ENCODE measurements at regions not wholly inside any gene's neighbourhood (a gene's known extent, or its start where the extent isn't known, plus 50 kb on each side); places are given as distances from the start of the nearest gene placed in this dataset.

DNA sequence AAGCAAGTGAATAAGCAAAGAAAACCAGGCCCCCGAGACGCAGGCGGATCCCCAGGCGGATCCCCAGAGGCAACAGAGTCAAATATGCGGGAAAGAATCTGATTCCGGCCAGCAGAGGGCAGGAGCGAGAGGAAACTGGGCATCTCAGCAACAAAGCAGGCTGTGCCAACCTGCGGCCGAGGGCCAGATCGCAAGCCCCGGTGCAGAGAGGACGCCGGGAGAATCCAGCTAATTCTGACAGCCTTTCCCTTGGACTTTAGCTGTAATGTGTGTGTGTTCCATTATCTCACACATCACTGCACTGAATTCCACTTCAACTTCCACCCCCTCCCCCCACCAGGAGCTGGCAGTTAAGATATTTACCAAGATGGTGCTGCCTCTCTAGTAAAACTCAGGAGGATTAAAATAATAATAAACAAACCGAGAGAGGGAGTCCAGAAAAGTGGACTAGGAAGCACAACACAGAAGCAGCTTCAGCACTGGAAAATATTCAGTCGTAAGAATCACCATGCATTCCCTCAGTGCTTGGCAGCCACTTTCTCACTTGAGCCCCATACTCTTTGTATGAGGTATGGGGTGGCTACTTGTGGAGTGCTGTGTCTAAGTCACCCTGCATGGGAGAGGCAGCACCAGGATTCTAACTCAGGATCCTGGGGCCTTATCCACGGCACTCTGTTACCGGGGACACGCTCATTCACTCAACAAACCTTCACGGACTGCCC lies 66.2 kb upstream of the SNX9 start:
- peak; percentile 70 to 73 (median 71) for DNase-seq (ENCODE audit: low read depth in 3 of 3)

DNA sequence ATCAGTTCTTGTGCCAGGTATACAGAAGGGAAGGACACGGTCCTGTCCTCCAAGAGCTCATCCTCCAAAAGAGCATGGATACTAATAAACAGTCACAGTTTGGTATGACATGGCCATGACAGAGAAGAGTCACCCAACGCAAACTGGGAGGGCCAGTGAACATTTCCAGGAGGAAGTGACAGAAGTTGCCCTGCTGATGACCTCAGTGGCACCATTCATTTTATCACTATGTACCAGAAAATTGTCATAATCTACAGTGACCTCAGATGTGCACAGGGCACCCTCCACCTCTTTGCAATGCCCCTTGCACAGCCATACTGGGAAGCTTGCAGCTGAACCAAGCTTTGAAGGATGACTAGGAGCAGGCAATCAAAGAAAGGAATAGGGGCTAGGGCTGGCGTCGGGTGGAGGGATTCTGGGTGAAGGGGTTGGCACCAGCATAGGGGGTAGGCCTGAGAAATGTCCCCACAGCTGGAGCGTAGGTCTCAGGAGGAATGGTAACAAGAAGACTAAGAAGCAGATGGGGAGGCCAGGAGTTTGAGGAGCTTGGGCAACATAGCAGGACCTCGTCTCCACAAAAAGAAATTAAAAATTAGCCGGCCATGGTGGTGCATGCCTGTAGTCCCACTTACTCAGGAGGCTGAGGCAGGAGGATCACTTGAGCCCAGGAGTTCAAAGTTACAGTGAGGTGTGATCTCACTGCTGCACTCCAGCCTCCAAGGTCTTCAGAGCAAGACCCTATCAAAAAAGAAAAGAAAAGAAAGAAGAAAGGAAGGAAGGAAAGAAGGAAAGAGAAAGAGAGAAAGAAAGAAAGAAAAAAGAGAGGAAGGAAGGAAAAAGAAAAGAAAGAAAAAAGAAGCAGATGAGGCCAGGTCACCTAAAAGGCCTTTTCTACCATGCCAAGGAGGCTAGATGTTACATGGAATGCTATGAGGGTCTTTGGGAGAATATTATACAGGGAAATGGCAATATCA lies 65.3 kb upstream of the SNX9 start:
- DNase-seq (ENCODE audit: low read depth in 3 of 3): no peak

- no peak for DNase-seq (ENCODE audit: low read depth in 3 of 3)
These were observed 64.5 kb upstream of the SNX9 start for GRCh38 chr6:157758516-157759023.

DNA sequence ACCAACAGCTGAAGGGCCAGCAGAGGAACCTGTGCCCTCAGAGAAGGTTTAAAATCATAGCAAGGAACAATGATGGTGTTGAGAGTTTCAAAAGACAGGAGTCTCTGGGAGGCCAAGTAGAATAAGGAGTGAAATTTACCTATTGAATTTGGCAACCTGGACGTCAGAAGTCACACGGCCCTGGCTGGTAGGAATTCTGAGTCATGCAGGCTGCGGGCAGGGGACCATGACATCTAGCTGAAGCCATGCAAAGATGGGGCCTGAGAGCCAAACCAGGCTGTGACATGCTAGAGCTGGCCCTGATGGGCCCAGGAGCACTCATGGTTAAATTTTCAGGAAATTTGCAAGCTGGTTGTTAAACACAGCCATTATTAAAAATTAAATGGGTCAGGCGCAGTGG lies 64.0 kb upstream of the SNX9 start:
- no peak for DNase-seq (ENCODE audit: low read depth in 3 of 3)

DNA sequence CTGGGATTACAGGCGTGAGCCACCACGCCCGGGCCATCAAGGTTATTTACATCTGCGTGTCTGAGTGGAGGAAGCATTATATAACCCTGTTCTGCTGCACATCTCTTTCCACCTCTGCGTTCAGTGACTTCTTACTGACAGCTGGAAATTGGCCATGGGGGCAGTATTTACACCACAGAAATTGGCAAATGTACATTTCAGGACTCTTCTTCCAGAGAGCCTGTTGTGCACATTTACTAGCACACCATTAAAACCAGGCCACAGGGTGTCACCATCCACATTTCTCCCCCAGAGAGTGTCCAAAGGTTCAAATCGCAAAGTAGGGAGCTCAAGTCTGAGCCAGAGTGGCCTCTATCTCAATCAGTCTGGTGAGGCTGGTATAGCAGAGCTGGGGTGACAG lies 62.9 kb upstream of the SNX9 start:
- no peak for DNase-seq (ENCODE audit: low read depth in 3 of 3)

DNA sequence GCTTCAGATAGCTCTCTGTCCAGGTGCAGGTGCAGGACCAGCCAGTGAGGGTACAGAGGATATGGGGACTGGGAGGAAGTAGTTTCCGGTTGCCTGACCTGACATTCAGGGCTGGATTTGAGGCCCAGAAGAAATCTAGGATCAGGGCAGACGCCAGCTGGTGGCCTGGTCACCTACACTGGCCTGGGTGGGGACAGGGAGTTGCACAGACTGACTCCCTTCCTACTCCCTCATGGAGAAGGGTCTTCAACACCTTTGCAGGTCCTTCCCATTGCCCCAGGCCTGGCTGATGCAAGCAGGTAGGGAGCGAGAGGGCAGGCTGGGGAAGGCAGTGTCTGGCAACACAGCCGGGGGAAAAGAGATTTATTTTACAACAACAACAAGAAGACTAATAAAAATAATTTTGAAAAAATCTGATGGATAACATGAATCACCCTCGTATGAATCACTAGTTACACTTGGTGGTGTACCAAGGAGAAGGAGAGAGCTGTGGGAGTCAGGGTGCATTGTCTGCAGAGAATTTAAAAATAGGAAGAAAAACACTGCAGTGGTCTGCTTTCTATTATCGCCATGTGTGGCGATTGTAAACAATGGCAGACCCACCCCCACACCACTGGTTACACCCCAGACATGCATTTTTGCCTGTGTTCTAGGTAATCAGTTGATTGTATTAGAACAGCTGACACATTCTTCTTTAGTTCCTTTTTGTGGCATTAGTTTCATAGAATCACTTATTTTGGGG lies 62.3 kb upstream of the SNX9 start:
- DNase-seq (ENCODE audit: low read depth in 3 of 3): no peak

- DNase-seq (ENCODE audit: low read depth in 3 of 3): no peak
These were observed 61.6 kb upstream of the SNX9 start for GRCh38 chr6:157761331-157761921.

GRCh38 chr6:157761926-157762325 lies 61.1 kb upstream of the SNX9 start:
- no peak for DNase-seq (ENCODE audit: low read depth in 3 of 3)

GRCh38 chr6:157762636-157763035 lies 60.4 kb upstream of the SNX9 start:
- DNase-seq (ENCODE audit: low read depth in 3 of 3): no peak

DNA sequence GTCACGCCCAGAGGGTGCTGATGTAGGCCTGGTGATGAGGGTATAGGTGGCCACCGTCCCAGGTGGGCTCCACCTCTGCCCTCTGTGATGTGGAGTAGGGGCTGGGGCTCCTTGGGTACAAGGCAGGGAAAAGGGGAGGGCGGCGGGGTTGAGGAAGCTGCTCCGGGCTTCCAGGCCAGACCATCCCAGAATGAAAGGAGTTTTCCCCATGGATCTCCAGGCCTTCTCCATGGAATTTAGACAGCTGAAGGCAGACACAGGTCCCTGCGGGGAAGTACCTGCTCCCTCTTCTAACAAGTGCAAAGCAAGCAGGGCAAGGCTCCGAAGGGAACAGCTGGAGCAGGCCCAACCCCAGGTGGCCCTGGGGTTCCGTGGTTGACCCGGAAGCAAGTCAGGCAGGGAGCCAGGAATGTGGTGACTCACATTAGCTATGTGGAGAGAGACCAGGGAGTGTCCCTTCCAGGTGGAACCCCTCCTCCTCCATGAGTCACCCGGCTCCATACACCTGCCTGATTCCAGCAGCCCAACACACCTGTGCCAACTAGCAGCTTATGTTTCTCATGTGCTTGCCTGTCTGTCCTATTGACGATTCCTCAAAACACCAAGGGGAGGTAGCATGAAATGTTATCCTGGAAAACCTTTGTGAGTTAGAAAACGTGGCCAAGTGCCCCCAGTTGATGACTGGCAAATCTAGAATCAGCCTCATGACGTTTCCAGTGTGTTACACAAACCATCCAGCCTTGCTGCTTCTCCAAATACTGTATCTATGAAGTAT lies 59.7 kb upstream of the SNX9 start:
- no peak for DNase-seq (ENCODE audit: low read depth in 3 of 3)

DNA sequence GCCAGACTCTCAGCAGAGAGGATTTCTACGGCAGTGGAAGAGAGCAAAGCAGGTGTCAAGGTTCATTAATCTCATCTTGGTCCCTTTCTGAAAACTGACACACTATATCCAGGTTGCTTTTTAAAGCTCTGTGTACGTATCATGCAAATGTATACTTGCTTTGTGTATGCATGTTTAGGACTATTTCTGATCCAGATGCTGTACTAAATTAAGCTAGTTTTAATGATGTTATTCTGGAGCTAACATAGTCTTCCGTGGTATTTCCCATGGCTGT lies 59.2 kb upstream of the SNX9 start:
- no peak for DNase-seq (ENCODE audit: low read depth in 3 of 3)

DNA sequence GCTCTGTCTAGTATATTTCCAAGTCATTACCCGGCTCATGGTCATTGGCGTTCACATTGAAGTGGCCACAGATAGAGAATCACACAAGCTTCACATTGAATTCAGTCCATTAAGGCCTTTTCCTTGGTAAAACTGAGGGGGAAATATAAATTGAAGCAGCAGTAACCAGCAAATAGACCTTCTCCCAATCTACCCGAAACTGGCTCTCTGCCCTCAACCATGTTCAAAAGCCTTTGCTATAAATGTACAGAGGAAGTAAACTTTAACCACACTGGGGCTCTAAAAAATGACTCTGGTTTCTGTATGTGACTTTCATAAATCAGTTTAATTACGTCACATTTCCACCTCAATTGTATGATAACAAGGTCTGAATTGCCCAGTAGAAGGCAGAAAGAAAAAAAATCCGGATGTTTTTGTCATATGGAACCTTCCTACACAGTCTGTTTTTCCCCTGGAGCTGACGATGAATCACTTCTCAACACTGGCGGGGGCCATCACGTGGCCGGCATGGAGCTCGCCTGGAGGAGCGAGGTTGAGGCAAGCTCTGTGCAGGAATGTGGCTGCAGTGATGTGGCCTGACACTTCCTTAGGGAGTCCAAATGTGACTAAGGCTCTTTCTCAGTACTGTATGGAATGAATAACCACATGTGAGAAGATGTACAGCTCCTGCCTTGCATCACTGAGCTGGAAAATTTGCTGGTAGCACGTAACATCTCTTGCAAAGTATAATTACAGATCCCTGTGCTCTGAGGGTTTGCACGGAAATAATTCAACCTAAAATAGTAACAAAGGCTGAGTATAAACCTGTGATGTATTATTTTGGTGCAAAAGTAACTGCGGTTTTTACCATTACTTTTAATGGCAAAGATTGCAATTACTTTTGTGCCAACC lies 58.6 kb upstream of the SNX9 start:
- peak; percentile 70 to 83 (median 72) for DNase-seq (ENCODE audit: low read depth in 3 of 3)

DNA sequence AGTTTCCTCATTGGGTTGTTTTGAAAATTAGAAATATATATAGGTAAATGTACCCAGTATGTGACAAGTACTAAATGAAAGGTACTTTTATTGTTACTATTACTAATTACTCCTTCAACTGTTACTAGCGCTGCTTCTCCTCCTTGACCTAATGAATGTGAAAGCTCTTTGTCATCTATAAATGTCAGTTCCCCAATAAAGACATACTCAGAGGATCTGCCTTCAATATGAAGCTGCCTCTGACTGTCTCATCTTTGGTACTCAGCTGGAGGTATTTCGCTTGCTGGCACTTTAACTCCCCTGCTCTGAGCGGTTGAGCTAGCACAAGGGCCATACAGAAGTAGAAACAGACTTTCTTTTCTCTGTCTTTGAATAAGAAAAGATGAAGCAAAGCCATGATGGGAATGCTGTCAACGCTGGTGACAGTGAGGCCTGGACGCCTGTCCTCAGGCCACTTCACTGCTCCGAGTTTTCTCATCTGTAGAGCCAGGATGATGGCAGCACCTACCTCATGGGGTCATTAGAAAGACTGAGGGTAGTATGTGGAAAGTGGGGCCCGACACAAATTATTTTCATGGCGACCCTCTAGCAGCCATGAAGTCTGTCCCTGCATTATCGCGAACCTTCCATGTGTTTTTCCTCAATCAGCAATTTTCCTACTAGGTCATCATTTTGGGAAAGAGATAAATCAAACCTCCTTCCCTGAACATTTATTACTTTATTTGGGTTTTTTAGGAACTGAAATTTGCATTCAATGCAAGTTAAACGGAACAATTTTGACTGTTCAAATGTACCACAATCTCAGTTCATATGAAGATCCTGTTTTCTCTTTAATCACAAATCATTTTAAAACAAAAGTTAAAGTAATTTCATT lies 55.9 kb upstream of the SNX9 start:
- no peak for DNase-seq (ENCODE audit: low read depth in 3 of 3)

- DNase-seq (ENCODE audit: low read depth in 3 of 3): no peak
These were observed 55.3 kb upstream of the SNX9 start for GRCh38 chr6:157767775-157768156.

DNA sequence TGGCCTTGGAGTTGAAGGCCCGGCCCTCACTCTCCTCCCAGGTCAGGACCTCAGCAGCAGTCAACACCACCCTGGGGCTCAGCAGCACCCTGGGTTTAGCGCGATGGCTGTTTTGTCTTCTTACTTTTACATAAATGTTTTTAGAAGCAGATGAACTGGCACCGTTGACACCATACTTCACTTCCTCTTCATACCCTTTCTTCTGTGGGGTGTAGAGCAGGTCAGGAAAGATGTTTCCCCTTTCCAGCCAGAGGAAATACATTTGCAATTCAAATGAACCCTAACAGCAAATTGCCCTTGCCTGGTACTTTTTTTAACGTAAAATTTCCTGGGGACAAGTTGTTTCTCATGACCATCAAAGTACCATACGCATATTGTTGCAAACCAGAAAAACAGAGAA lies 54.7 kb upstream of the SNX9 start:
- DNase-seq (ENCODE audit: low read depth in 3 of 3): no peak

GRCh38 chr6:157768863-157769551 lies 54.0 kb upstream of the SNX9 start:
- DNase-seq (ENCODE audit: low read depth in 3 of 3): no peak

- DNase-seq (ENCODE audit: low read depth in 3 of 3): no peak
These were observed 53.1 kb upstream of the SNX9 start for GRCh38 chr6:157769776-157770426.

- DNase-seq (ENCODE audit: low read depth in 3 of 3): no peak
These were observed 52.1 kb upstream of the SNX9 start for GRCh38 chr6:157770946-157771345.
